Activated CD8-positive, alpha-beta memory T cell treated with anti-CD3 and anti-CD28 coated beads, Interleukin-2, amount 10 ng/mL, durations not matched to agents 7 days and 5 days (primary cell): ENCODE measurements at regions not wholly inside any gene's neighbourhood (a gene's known extent, or its start where the extent isn't known, plus 50 kb on each side); places are given as distances from the start of the nearest gene placed in this dataset.

ENCODE experiments used
- ATAC-seq: fragments of 150-1000 bp; cut with Tn5 transposase; one replicate; pipeline ENCODE4 v1.10.0; 2021; ENCODE audit warnings: moderate library complexity
- CTCF ChIA-PET: fragments of 350-600 bp; sonication (Branson Sonifier 250); formaldehyde crosslinking; loops from one replicate; lab custom pipeline; 2021; ENCODE audit warnings: antibody characterized with exemption; lab: Charles Lee
- DNase-seq: peaks from one replicate; pipeline ENCODE4 v3.0.0-alpha.2; 2020
- H3K27ac Mint-ChIP-seq: one replicate; pipeline ENCODE4 v1.8.0; 2021; ENCODE audit warnings: mild to moderate bottlenecking, mixed read lengths
- H3K27me3 Mint-ChIP-seq: one replicate; pipeline ENCODE4 v1.8.0; 2021; ENCODE audit warnings: mixed read lengths
- H3K36me3 Mint-ChIP-seq: one replicate; pipeline ENCODE4 v1.8.0; 2021; ENCODE audit warnings: mild to moderate bottlenecking, mixed read lengths
- H3K4me1 Mint-ChIP-seq: one replicate; pipeline ENCODE4 v1.8.0; 2021; ENCODE audit warnings: mixed read lengths
- H3K4me3 Mint-ChIP-seq: one replicate; pipeline ENCODE4 v1.8.0; 2021; ENCODE audit warnings: mild to moderate bottlenecking, moderate library complexity, mixed read lengths
- H3K9me3 Mint-ChIP-seq: one replicate; pipeline ENCODE4 v1.8.0; 2022; ENCODE audit warnings: low read depth, mixed read lengths

GRCh38 chr2:104736026-104736425 is 117.9 kb upstream of the POU3F3 start:
- no peak for DNase-seq
- peaks cover 2% of the 10 kb centered on the region for H3K9me3 Mint-ChIP-seq
- H3K4me1 Mint-ChIP-seq = no peaks in the 10 kb centered on the region
- no peak overlapping the region for H3K4me3 Mint-ChIP-seq
- H3K27me3 Mint-ChIP-seq = no peaks in the 10 kb centered on the region
- H3K27ac Mint-ChIP-seq = no peak overlapping the region
- H3K36me3 Mint-ChIP-seq = no peaks in the 10 kb centered on the region
- ATAC-seq = no peak
- CTCF ChIA-PET = no interaction called here

- DNase-seq (no peak), ATAC-seq (no peak)
- Mint-ChIP-seq H3K9me3 (peaks cover 2% of the 10 kb centered on the region), H3K4me1 (no peaks in the 10 kb centered on the region), H3K4me3 (no peak overlapping the region), H3K27me3 (no peaks in the 10 kb centered on the region), H3K36me3 (no peaks in the 10 kb centered on the region), H3K27ac (no peak overlapping the region)
- CTCF ChIA-PET = no interaction called here
Measured at GRCh38 chr2:104741860-104742259, 112.1 kb upstream of the POU3F3 start.

GRCh38 chr2:104744537-104744936 is 109.4 kb upstream of the POU3F3 start:
- no peak overlapping the region for H3K4me3 Mint-ChIP-seq
- H3K4me1 Mint-ChIP-seq = no peaks in the 10 kb centered on the region
- no peak overlapping the region for H3K27ac Mint-ChIP-seq
- no peaks in the 10 kb centered on the region for H3K9me3 Mint-ChIP-seq
- DNase-seq = no peak
- ATAC-seq = no peak
- CTCF ChIA-PET = no interaction called here
- H3K27me3 Mint-ChIP-seq = no peaks in the 10 kb centered on the region
- H3K36me3 Mint-ChIP-seq = no peaks in the 10 kb centered on the region

GRCh38 chr2:104745846-104746245 is 108.1 kb upstream of the POU3F3 start:
- CTCF ChIA-PET = no interaction called here
- Mint-ChIP-seq H3K4me1 (no peaks in the 10 kb centered on the region), H3K27ac (no peak overlapping the region), H3K36me3 (no peaks in the 10 kb centered on the region), H3K27me3 (no peaks in the 10 kb centered on the region), H3K9me3 (no peaks in the 10 kb centered on the region), H3K4me3 (no peak overlapping the region)
- DNase-seq (no peak), ATAC-seq (no peak)

- H3K4me3 Mint-ChIP-seq = no peak overlapping the region
- no peak overlapping the region for H3K27ac Mint-ChIP-seq
- DNase-seq = no peak
- no peaks in the 10 kb centered on the region for H3K9me3 Mint-ChIP-seq
- no peaks in the 10 kb centered on the region for H3K4me1 Mint-ChIP-seq
- H3K36me3 Mint-ChIP-seq = no peaks in the 10 kb centered on the region
- ATAC-seq = no peak
- CTCF ChIA-PET = no interaction called here
- H3K27me3 Mint-ChIP-seq = no peaks in the 10 kb centered on the region
Measured at GRCh38 chr2:104746299-104746698, 107.6 kb upstream of the POU3F3 start.

- Mint-ChIP-seq H3K4me3 (no peak overlapping the region), H3K27ac (no peak overlapping the region), H3K4me1 (no peaks in the 10 kb centered on the region), H3K36me3 (no peaks in the 10 kb centered on the region), H3K9me3 (no peaks in the 10 kb centered on the region), H3K27me3 (no peaks in the 10 kb centered on the region)
- ATAC-seq = no peak
- CTCF ChIA-PET = no interaction called here
- DNase-seq = no peak
Measured at GRCh38 chr2:104746858-104747257, 107.1 kb upstream of the POU3F3 start.

GRCh38 chr2:104749856-104750460 is 104.0 kb upstream of the POU3F3 start:
- H3K27ac Mint-ChIP-seq = no peak overlapping the region
- H3K4me3 Mint-ChIP-seq = no peak overlapping the region
- no peaks in the 10 kb centered on the region for H3K27me3 Mint-ChIP-seq
- DNase-seq = no peak
- H3K9me3 Mint-ChIP-seq = no peaks in the 10 kb centered on the region
- no peaks in the 10 kb centered on the region for H3K4me1 Mint-ChIP-seq
- CTCF ChIA-PET = no interaction called here
- no peak for ATAC-seq
- H3K36me3 Mint-ChIP-seq = no peaks in the 10 kb centered on the region

- ATAC-seq (no peak), DNase-seq (no peak)
- Mint-ChIP-seq H3K27ac (no peak overlapping the region), H3K4me3 (no peak overlapping the region), H3K27me3 (no peaks in the 10 kb centered on the region), H3K4me1 (no peaks in the 10 kb centered on the region), H3K36me3 (no peaks in the 10 kb centered on the region), H3K9me3 (peaks cover 4% of the 10 kb centered on the region)
- CTCF ChIA-PET = no interaction called here
Measured at GRCh38 chr2:104752504-104752903, 101.4 kb upstream of the POU3F3 start.

GRCh38 chr2:104755026-104755878 is 98.7 kb upstream of the POU3F3 start:
- H3K27me3 Mint-ChIP-seq = no peaks in the 10 kb centered on the region
- H3K9me3 Mint-ChIP-seq = peaks cover 4% of the 10 kb centered on the region
- no peak overlapping the region for H3K4me3 Mint-ChIP-seq
- DNase-seq (no peak), ATAC-seq (no peak)
- no peaks in the 10 kb centered on the region for H3K4me1 Mint-ChIP-seq
- H3K36me3 Mint-ChIP-seq = no peaks in the 10 kb centered on the region
- CTCF ChIA-PET = no interaction called here
- no peak overlapping the region for H3K27ac Mint-ChIP-seq

GRCh38 chr2:104756118-104756517 is 97.8 kb upstream of the POU3F3 start:
- no peaks in the 10 kb centered on the region for H3K4me1 Mint-ChIP-seq
- ATAC-seq = no peak
- H3K4me3 Mint-ChIP-seq = no peak overlapping the region
- H3K36me3 Mint-ChIP-seq = no peaks in the 10 kb centered on the region
- CTCF ChIA-PET = no interaction called here
- peaks cover 4% of the 10 kb centered on the region for H3K9me3 Mint-ChIP-seq
- no peak overlapping the region for H3K27ac Mint-ChIP-seq
- no peak for DNase-seq
- H3K27me3 Mint-ChIP-seq = no peaks in the 10 kb centered on the region

- H3K36me3 Mint-ChIP-seq = no peaks in the 10 kb centered on the region
- H3K4me1 Mint-ChIP-seq = no peaks in the 10 kb centered on the region
- no peak overlapping the region for H3K4me3 Mint-ChIP-seq
- no peak for ATAC-seq
- H3K9me3 Mint-ChIP-seq = peaks cover 4% of the 10 kb centered on the region
- no peaks in the 10 kb centered on the region for H3K27me3 Mint-ChIP-seq
- H3K27ac Mint-ChIP-seq = no peak overlapping the region
- no peak for DNase-seq
- CTCF ChIA-PET = no interaction called here
Measured at GRCh38 chr2:104757056-104757455, 96.9 kb upstream of the POU3F3 start.

GRCh38 chr2:104758199-104758620 is 95.7 kb upstream of the POU3F3 start:
- CTCF ChIA-PET = no interaction called here
- no peak for ATAC-seq
- H3K4me1 Mint-ChIP-seq = no peaks in the 10 kb centered on the region
- H3K9me3 Mint-ChIP-seq = peaks cover 4% of the 10 kb centered on the region
- H3K27me3 Mint-ChIP-seq = no peaks in the 10 kb centered on the region
- no peak overlapping the region for H3K4me3 Mint-ChIP-seq
- DNase-seq = no peak
- H3K27ac Mint-ChIP-seq = no peak overlapping the region
- H3K36me3 Mint-ChIP-seq = no peaks in the 10 kb centered on the region

GRCh38 chr2:104762031-104762430 is 91.9 kb upstream of the POU3F3 start:
- DNase-seq (no peak), ATAC-seq (no peak)
- H3K27me3 Mint-ChIP-seq = no peaks in the 10 kb centered on the region
- CTCF ChIA-PET = no interaction called here
- H3K27ac Mint-ChIP-seq = no peak overlapping the region
- H3K4me3 Mint-ChIP-seq = no peak overlapping the region
- H3K4me1 Mint-ChIP-seq = no peaks in the 10 kb centered on the region
- H3K36me3 Mint-ChIP-seq = no peaks in the 10 kb centered on the region
- H3K9me3 Mint-ChIP-seq = no peaks in the 10 kb centered on the region

- no peak overlapping the region for H3K4me3 Mint-ChIP-seq
- ATAC-seq (no peak), DNase-seq (no peak)
- no peaks in the 10 kb centered on the region for H3K9me3 Mint-ChIP-seq
- no peaks in the 10 kb centered on the region for H3K36me3 Mint-ChIP-seq
- H3K27ac Mint-ChIP-seq = no peak overlapping the region
- CTCF ChIA-PET = no interaction called here
- no peaks in the 10 kb centered on the region for H3K4me1 Mint-ChIP-seq
- no peaks in the 10 kb centered on the region for H3K27me3 Mint-ChIP-seq
Measured at GRCh38 chr2:104766683-104767082, 87.2 kb upstream of the POU3F3 start.
